Immature natural killer cell (primary cell): ENCODE measurements at regions not wholly inside any gene's neighbourhood (a gene's known extent, or its start where the extent isn't known, plus 50 kb on each side); places are given as distances from the start of the nearest gene placed in this dataset.

Source experiments
- DNase-seq, 3 donors: peaks; one replicate each; pipeline ENCODE4 v3.0.0; 2022; ENCODE audit warnings: mixed read lengths in 1 of 3
- H3K27ac Mint-ChIP-seq, 6 donors: one replicate each; pipeline ENCODE4 v1.8.0; 2020; ENCODE audit warnings: mixed read lengths in 6 of 6, mild to moderate bottlenecking in 5 of 6, inconsistent platforms in 4 of 6, moderate library complexity in 3 of 6
- H3K27me3 Mint-ChIP-seq, 3 donors: one replicate each; pipeline ENCODE4 v1.8.0; 2020 to 2021; ENCODE audit warnings: low read depth in 3 of 3, mild to moderate bottlenecking in 3 of 3, mixed read lengths in 3 of 3, moderate library complexity in 3 of 3, inconsistent platforms in 1 of 3
- H3K36me3 Mint-ChIP-seq, 3 donors: one replicate each; pipeline ENCODE4 v1.8.0; 2020; ENCODE audit warnings: mixed read lengths in 3 of 3, inconsistent platforms in 2 of 3, mild to moderate bottlenecking in 2 of 3
- H3K4me1 Mint-ChIP-seq, 2 donors: one replicate each; pipeline ENCODE4 v1.8.0; 2020; ENCODE audit warnings: inconsistent platforms in 2 of 2, mild to moderate bottlenecking in 2 of 2, mixed read lengths in 2 of 2, moderate library complexity in 1 of 2
- H3K4me3 Mint-ChIP-seq, 5 donors: one replicate each; pipeline ENCODE4 v1.8.0; 2020; ENCODE audit warnings: mild to moderate bottlenecking in 5 of 5, mixed read lengths in 5 of 5, inconsistent platforms in 3 of 5, moderate library complexity in 3 of 5
- H3K9me3 Mint-ChIP-seq, 6 donors: one replicate each; pipeline ENCODE4 v1.8.0; 2020; ENCODE audit warnings: mild to moderate bottlenecking in 6 of 6, mixed read lengths in 6 of 6, inconsistent platforms in 4 of 6, moderate library complexity in 3 of 6

DNA sequence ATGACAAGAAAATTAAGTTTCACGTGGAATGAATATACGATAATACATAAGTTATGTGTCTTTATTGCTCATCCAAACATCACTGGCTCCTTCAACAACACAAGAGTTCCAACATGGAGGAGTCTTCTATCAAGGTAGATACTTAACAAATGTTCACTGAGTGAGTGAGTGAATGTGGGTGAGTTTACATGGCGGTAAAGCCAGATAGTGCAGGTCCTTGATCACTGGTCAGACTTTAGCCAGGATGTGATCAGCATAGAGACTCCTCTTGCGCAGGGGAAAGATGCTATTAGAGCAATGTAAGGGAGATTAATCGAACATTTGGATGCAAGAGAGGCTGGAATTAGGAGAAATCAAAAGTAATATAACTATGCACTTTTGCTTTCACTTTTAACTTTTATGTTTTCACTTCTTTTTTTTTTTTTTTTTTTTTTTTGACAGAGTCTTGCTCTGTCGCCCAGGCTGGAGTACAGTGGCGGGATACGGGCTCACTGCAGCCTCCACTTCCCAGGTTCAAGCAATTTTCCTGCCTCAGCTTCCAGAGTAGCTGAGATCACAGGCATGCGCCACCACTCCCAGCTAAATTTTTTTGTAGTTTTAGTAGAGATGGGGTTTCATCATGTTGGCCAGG, 249.0 kb upstream of the ID2 start:
- DNase-seq = peak; percentile 52 to 53 (median 53)
- H3K9me3 Mint-ChIP-seq = peaks cover 0 to 3% (median 0%) of the 10 kb centered on the region in 6 donors
- H3K4me3 Mint-ChIP-seq = peak overlapping the region; percentile 85 to 96 (median 89)
- H3K36me3 Mint-ChIP-seq = peaks cover 3 to 41% (median 29%) of the 10 kb centered on the region in 3 donors
- peak overlapping the region; percentile 86 to 99 (median 98) for H3K27ac Mint-ChIP-seq
- H3K4me1 Mint-ChIP-seq = peaks cover 71 to 94% of the 10 kb centered on the region in 2 donors
- H3K27me3 Mint-ChIP-seq = peaks cover 2 to 11% (median 4%) of the 10 kb centered on the region in 3 donors

GRCh38 chr2:8433390-8433789, 248.5 kb upstream of the ID2 start:
- peaks cover 2 to 10% (median 4%) of the 10 kb centered on the region in 3 donors for H3K27me3 Mint-ChIP-seq
- no peak for DNase-seq
- peak overlapping the region; percentile 76 to 96 (median 85) for H3K4me3 Mint-ChIP-seq
- peak overlapping the region; percentile 86 to 99 (median 98) for H3K27ac Mint-ChIP-seq
- peaks cover 69 to 94% of the 10 kb centered on the region in 2 donors for H3K4me1 Mint-ChIP-seq
- H3K36me3 Mint-ChIP-seq = peaks cover 3 to 42% (median 26%) of the 10 kb centered on the region in 3 donors
- H3K9me3 Mint-ChIP-seq = no peaks in the 10 kb centered on the region

DNA sequence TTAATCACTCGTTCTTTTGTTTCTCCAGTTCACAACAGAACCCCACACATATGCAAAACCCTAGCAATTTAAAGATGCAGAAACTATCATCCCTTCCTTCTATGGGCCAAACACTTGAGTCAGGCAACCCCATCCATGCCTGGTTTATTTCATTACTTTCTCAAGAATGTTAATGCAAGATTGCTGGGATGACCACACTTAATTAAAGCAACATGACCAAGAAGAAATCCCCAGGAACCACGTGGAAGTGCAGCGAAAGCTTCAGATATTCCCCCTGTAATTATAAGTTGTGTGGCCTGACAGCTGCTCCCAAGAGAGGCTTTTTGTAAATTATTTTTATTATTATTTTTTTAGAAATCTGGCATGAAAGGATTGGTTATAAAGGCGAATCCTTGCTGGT, 246.2 kb upstream of the ID2 start:
- H3K4me3 Mint-ChIP-seq = peak overlapping the region in 2 of 5 donors; percentile 35 to 42
- H3K4me1 Mint-ChIP-seq = peaks cover 69 to 90% of the 10 kb centered on the region in 2 donors
- peaks cover 18 to 45% (median 34%) of the 10 kb centered on the region in 3 donors for H3K36me3 Mint-ChIP-seq
- no peaks in the 10 kb centered on the region for H3K9me3 Mint-ChIP-seq
- DNase-seq = no peak
- peak overlapping the region; percentile 29 to 84 (median 57) for H3K27ac Mint-ChIP-seq
- peaks cover 2 to 9% (median 4%) of the 10 kb centered on the region in 3 donors for H3K27me3 Mint-ChIP-seq

DNA sequence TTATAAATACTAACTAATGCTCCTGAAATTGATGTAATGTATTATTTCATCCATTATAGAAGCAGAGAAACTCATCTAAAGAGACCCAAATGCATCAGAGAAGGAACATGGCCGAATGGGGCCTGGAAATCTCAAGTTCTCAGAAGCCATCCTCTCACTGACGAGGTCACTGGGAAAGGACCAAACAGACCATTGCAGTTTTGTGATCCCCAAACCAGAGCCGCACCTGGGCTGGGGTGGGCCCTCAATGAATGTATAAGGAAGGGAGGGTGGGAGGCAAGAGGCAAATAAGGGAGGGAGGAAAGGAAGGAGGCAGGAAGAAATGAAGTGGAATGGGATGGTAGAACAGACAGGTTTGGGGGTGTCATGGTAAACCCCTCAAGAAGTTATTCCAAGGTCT, 245.3 kb upstream of the ID2 start:
- Mint-ChIP-seq H3K27me3 (peaks cover 2 to 7% (median 4%) of the 10 kb centered on the region in 3 donors), H3K4me1 (peaks cover 69 to 88% of the 10 kb centered on the region in 2 donors), H3K9me3 (no peaks in the 10 kb centered on the region), H3K4me3 (no peak overlapping the region), H3K27ac (peak overlapping the region in 5 of 6 donors; percentile 15 to 62 (median 40)), H3K36me3 (peaks cover 18 to 41% (median 35%) of the 10 kb centered on the region in 3 donors)
- no peak for DNase-seq

DNA sequence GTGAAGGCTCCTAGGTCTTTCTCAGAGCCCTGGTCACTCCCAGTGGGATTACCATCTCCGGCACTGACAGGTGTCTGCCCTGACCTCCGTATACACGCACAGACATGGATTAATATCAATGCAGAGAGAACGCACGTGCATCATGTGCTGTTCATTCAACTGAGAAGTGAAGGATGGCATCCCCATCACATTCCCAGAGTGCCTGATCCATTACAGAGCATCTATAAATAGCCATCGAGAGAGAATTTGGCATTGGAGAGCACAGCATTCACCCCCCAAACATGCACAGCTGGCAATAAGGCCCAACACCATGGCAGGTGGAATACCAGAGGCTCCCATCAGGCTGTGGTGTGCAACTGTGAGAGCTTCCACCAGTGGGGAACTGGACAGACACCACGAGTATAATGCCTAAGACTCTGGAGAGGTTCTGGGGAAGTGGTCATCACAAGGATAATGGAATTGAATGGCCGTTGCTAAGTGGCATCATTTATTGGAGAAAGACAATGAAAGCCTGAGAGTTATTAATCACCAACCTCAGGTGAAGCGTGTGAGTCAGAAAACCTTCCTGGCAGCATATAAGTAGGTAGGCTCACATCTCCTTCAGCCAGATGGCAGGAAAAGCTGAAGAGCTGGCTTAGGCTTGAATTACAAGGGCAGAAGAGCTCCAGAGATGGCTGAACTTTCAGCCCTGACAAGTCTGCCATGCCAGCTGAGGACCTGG, 244.5 kb upstream of the ID2 start:
- Mint-ChIP-seq H3K4me1 (peaks cover 75 to 90% of the 10 kb centered on the region in 2 donors), H3K36me3 (peaks cover 22 to 41% (median 36%) of the 10 kb centered on the region in 3 donors), H3K9me3 (no peaks in the 10 kb centered on the region), H3K27ac (peak overlapping the region in 5 of 6 donors; percentile 8 to 71 (median 15)), H3K4me3 (no peak overlapping the region), H3K27me3 (peaks cover 2 to 7% (median 4%) of the 10 kb centered on the region in 3 donors)
- DNase-seq = no peak

DNA sequence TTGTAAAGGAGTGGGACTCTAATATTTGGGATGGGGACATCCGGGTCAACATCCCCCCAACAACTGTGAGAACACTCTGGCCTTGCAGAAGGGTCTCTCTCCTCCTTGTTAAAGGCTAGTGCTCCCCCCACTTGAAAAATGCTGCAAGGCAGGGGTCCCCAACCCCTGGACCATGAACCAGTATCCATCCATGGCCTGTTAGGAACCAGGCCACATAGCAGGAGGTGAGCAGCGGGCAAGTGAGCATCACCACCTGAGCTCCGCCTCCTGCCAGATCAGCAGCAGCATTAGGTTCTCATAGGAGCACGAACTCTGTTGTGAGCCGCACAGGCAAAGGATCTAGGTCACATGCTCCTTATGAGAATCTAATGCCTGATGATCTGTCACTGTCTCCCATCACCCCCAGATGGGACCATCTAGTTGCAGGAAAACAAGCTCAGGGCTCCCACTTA, 243.9 kb upstream of the ID2 start:
- DNase-seq = no peak
- Mint-ChIP-seq H3K4me1 (peaks cover 76 to 90% of the 10 kb centered on the region in 2 donors), H3K36me3 (peaks cover 22 to 42% (median 37%) of the 10 kb centered on the region in 3 donors), H3K27me3 (peaks cover 0 to 5% (median 2%) of the 10 kb centered on the region in 3 donors), H3K4me3 (no peak overlapping the region), H3K27ac (no peak overlapping the region), H3K9me3 (no peaks in the 10 kb centered on the region)

- Mint-ChIP-seq H3K4me3 (peak overlapping the region in 4 of 5 donors; percentile 31 to 59 (median 42)), H3K4me1 (peaks cover 75 to 90% of the 10 kb centered on the region in 2 donors), H3K36me3 (peaks cover 22 to 47% (median 41%) of the 10 kb centered on the region in 3 donors), H3K9me3 (no peaks in the 10 kb centered on the region), H3K27me3 (peaks cover 0 to under 1% (median 0%) of the 10 kb centered on the region in 3 donors), H3K27ac (peak overlapping the region; percentile 60 to 88 (median 79))
- peak in 1 of 3 donors; percentile 26 for DNase-seq
These were observed 243.4 kb upstream of the ID2 start for GRCh38 chr2:8438476-8438875.

DNA sequence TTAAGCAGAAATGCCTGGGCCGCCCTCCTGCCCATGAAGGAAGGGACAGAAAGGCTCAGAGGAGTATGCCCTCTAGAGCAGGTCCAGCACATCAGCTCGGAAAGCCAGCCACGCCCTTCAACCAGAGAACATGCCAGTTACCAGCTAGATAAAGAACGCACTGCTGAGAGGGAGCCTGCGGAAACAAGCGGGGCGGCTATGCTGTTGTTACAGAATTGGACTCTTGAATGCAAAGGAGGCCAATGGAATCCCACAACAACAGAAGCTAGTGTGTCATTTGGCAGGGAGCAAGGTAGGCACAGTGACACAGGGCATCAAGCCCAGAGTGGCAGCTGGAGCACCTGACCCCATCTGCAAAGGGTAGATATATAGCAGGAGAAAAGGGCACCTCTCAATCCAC, 242.9 kb upstream of the ID2 start:
- Mint-ChIP-seq H3K4me1 (peaks cover 69 to 86% of the 10 kb centered on the region in 2 donors), H3K36me3 (peaks cover 22 to 47% (median 41%) of the 10 kb centered on the region in 3 donors)

GRCh38 chr2:8440029-8440778, 241.7 kb upstream of the ID2 start:
- no peak overlapping the region for H3K4me3 Mint-ChIP-seq
- peaks cover 61 to 88% of the 10 kb centered on the region in 2 donors for H3K4me1 Mint-ChIP-seq
- peak overlapping the region in 4 of 6 donors; percentile 17 to 62 (median 37) for H3K27ac Mint-ChIP-seq
- H3K27me3 Mint-ChIP-seq = peaks cover 0 to 2% (median 0%) of the 10 kb centered on the region in 3 donors
- H3K36me3 Mint-ChIP-seq = peaks cover 22 to 41% (median 41%) of the 10 kb centered on the region in 3 donors
- no peaks in the 10 kb centered on the region for H3K9me3 Mint-ChIP-seq
- no peak for DNase-seq

More for the DNA sequence above, 242.9 kb upstream of the ID2 start:
- DNase-seq = no peak
- Mint-ChIP-seq H3K27me3 (no peaks in the 10 kb centered on the region), H3K4me3 (no peak overlapping the region), H3K9me3 (no peaks in the 10 kb centered on the region), H3K27ac (peak overlapping the region in 4 of 6 donors; percentile 69 to 88 (median 84))

- peak overlapping the region in 2 of 5 donors; percentile 15 to 41 for H3K4me3 Mint-ChIP-seq
- H3K36me3 Mint-ChIP-seq = peaks cover 19 to 41% (median 35%) of the 10 kb centered on the region in 3 donors
- H3K27ac Mint-ChIP-seq = peak overlapping the region in 5 of 6 donors; percentile 8 to 69 (median 34)
- peaks cover 0 to 2% (median 0%) of the 10 kb centered on the region in 3 donors for H3K27me3 Mint-ChIP-seq
- no peak for DNase-seq
- H3K4me1 Mint-ChIP-seq = peaks cover 54 to 83% of the 10 kb centered on the region in 2 donors
- H3K9me3 Mint-ChIP-seq = no peaks in the 10 kb centered on the region
These were observed 240.5 kb upstream of the ID2 start for GRCh38 chr2:8441371-8441770.

- Mint-ChIP-seq H3K4me1 (peaks cover 50 to 81% of the 10 kb centered on the region in 2 donors), H3K9me3 (no peaks in the 10 kb centered on the region), H3K27ac (peak overlapping the region; percentile 34 to 88 (median 65)), H3K4me3 (peak overlapping the region; percentile 18 to 57 (median 21)), H3K27me3 (peaks cover 0 to 2% (median 0%) of the 10 kb centered on the region in 3 donors), H3K36me3 (peaks cover 19 to 37% (median 30%) of the 10 kb centered on the region in 3 donors)
- no peak for DNase-seq
These were observed 239.9 kb upstream of the ID2 start for GRCh38 chr2:8441986-8442385.

DNA sequence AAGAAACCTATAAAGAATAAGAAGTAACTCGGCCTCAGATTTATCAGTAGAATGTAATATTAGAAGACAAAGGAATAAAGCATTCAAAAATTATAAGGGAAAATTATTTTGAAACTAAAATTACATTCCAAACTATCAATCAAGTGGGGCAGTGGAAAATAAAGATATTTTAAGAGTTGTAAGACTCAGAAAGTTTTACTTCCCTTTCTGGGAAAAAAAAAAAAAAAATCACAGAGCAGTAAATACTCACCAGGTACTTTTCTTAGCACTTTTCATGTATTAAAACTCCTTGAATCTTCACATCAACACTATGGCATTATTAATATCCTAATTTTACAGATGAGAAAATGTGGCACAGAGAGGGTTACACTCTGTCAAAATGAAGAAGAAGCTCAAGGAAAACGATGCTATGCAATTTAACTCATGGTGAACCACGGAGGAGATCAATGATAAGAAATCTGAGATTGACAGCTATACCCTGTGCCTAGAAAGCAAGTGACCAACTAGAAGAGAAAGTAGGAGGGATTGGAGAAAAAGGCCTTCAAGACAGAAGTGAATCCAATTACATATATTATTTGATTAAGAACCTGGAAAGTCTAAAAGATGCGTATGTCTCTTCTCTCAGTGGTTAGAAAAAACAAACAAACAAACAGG, 238.9 kb upstream of the ID2 start:
- peak overlapping the region; percentile 29 to 88 (median 50) for H3K27ac Mint-ChIP-seq
- no peak for DNase-seq
- H3K4me1 Mint-ChIP-seq = peaks cover 51 to 81% of the 10 kb centered on the region in 2 donors
- H3K4me3 Mint-ChIP-seq = peak overlapping the region in 1 of 5 donors; percentile 19
- H3K27me3 Mint-ChIP-seq = peaks cover 0 to 2% (median 0%) of the 10 kb centered on the region in 3 donors
- H3K36me3 Mint-ChIP-seq = peaks cover 19 to 28% (median 26%) of the 10 kb centered on the region in 3 donors
- no peaks in the 10 kb centered on the region for H3K9me3 Mint-ChIP-seq
